GM12874 (cell line): ENCODE measurements at regions not wholly inside any gene's neighbourhood (a gene's known extent, or its start where the extent isn't known, plus 50 kb on each side); places are given as distances from the start of the nearest gene placed in this dataset.
A peak's percentile ranks its signal among the peaks of the same experiment; 100 is the strongest.

Experiments used
- TF ChIP-seq, protein P1 (sequence below): IDR thresholded peaks from 2 replicates; pipeline ENCODE4 v1.5.1; 2011; ENCODE audit warnings: low read depth, mild to moderate bottlenecking, control low read depth, low read length, moderate library complexity; ENCODE audit not compliant: insufficient read depth

DNA sequence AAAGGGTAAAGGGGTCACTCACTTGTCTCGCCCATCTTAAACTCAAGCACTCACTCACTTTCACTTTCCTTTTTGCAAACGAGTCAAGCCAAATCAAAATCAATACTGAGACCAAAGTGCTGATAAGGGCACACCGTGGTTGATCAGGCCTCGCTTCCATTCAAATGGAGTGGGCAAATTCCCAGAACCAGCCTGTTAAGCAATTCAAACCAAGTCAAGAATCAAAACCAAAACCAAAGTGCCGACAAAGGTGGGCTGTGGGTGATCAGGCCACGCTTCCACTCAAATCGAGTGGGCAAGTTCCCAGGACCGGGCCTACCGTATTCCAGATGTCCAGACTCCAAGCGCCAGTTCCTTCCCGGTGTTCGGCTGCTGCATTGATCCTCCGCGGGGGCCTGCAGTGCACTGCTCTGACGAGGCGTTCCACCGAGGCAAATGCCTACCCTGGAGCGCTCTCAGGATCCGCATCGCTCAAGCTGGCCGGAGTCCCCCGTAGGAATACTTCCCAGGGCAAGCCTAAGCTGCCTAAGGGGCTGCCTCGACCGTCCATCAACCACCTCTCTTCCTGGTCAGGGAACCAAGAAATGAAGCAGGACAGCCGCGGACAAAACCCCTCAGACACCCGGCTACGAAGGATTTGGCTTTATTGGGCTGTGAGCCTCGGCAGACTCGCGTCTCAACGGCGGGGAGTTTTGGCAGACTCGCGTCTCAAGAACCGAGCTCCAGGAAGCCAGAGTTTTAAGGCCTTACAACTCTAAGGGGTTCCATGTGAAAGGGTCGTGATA lies 89.9 kb upstream of the SLC1A4 start:
- TF ChIP-seq, protein P1, sequence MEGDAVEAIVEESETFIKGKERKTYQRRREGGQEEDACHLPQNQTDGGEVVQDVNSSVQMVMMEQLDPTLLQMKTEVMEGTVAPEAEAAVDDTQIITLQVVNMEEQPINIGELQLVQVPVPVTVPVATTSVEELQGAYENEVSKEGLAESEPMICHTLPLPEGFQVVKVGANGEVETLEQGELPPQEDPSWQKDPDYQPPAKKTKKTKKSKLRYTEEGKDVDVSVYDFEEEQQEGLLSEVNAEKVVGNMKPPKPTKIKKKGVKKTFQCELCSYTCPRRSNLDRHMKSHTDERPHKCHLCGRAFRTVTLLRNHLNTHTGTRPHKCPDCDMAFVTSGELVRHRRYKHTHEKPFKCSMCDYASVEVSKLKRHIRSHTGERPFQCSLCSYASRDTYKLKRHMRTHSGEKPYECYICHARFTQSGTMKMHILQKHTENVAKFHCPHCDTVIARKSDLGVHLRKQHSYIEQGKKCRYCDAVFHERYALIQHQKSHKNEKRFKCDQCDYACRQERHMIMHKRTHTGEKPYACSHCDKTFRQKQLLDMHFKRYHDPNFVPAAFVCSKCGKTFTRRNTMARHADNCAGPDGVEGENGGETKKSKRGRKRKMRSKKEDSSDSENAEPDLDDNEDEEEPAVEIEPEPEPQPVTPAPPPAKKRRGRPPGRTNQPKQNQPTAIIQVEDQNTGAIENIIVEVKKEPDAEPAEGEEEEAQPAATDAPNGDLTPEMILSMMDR = no peak

DNA sequence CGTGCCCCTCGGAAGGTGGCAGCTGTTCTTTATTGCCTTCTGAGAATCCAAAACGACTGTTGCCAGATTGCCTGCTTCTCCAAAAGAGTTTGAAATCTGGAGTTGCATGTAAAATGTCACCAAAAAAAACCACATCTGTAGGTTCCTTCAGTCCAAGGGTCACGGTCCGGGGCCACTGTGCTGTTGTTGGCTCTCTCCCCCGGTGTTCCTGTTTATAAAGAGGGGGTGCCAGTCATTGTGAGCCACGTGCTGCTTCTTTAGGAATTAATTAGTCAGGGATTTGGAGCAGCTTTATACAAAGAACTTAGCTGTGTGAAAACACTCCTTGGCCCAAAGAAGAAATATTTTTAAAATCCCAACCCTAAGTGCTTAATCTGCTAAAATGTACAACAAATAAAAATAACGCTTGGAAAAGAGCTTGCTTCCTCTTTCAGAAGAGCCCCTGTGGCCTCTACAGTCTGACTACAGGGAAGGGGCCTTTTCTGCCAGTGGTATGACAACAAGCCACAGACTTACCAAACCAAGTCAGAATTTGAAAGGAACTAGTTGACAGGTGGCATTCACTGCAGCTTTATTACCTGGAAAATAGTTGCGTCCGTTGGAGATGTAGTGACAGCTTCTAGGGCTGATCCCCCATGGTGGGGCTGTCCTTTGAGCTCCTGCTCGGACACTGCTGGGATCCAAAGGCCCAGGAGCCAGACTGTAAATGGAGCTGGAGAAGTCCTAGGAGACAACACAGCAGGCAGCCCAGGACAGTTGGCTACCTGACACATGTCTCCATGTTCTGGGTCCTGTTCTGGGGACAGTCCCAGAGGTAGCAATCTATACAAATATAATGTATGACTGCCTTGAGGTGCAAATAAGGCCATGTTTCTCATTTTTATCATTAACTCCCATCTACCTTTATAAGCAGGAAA lies 84.5 kb upstream of the SLC1A4 start:
- TF ChIP-seq, protein P1 = no peak

DNA sequence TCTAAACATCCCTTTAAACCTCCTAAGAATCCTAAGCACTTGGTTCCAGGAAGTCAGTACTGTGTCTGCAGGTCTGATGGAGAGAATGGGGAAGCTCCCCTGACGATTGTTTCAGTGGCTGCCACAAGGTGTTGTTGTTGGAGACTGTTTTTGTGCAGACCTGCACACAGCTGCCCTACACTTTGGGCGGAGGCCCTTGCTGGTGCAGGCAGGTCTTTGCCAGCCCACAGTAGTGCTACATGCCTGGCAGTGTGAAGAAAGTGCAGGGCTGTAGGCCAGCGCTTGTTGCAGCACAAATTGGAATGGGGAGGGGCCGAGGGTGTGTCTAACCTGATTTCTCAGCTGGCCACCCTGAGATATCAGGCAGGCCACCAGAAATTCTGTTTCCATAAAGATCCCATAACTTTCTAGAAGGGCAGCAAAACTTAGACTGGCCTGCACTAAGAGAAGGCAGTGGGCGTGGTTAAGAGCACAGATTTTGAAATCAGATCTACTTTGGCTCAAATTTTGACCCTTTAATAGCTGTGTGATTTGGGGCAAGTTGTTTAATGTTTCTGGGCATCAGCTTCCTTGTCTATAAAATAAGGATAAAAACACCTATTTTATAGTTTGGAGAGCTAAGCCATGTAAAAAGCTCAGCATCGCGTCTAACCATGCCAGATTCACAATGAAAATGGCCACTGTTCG lies 83.7 kb upstream of the SLC1A4 start:
- TF ChIP-seq, protein P1 = peak; percentile 10; the same call in 1 of the 2 replicates

DNA sequence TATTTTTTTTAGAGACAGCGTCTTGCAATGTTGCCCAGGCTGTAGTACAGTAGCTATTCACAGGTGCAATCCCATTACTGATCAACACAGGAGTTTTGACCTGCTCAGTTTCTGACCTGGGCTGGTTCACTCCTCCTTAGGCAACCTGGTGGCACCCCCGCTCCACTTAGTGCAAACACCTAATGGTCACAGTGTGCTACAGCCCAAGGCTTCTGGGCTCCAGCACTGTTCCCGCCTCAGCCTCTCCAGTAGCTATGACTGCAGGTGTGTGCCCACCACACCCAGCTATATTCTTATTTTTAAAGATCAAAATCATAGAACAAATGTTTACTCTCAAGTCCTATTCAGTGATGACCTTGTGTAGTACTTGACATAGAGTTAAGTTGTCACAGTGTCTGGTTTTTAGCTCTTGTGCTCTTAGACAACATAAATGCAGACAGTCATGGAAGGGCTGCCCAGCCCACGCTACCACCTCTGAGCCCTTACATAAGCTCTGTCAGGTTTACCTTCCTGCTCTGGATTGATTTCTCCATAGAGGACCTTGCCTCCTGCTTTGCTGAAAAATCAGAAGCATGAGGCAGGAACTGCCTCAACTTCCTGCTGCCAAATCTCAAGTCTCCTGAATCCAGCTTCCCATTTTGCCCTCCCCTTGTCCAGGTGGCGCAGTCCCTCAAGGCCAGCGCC lies 82.2 kb upstream of the SLC1A4 start:
- TF ChIP-seq, protein P1 = no peak

DNA sequence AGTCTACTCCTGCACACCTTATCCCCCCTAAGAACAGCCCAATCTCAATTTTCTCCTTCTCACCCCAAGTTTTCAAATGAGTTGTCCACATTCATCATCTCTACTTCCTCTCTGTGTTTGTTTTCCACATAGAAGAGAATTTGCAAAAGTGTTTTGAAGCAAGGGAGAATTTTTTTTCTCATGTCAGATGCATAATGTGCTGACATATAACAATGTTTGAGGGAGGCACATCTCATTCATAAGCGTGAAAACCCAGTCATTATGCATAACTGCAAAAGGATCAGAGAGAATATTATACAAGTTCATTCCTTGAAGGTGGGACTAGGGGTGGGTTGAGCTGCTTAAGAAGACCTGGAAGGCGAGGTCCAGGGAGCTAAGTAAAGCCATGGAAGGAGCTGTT lies 80.8 kb upstream of the SLC1A4 start:
- TF ChIP-seq, protein P1 = no peak

DNA sequence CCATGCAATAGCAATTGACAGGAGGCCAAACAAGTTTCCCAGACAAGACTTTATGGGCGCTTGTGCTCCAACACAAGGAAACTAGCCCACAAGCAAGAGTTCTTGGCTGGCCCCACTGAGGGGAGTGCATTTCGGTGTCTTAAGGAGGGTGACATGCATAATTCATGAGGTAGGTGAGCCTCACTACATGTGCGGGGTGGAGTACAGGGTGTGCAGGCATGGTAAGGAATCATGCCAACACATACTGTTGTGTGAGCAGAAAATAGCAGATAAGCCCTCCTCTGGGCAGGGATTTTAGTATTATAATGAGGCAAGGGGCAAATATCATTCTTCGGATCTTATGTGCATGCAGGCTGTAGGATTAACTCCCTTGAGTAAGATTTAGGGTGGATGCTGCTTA lies 78.7 kb upstream of the SLC1A4 start:
- TF ChIP-seq, protein P1 = no peak

DNA sequence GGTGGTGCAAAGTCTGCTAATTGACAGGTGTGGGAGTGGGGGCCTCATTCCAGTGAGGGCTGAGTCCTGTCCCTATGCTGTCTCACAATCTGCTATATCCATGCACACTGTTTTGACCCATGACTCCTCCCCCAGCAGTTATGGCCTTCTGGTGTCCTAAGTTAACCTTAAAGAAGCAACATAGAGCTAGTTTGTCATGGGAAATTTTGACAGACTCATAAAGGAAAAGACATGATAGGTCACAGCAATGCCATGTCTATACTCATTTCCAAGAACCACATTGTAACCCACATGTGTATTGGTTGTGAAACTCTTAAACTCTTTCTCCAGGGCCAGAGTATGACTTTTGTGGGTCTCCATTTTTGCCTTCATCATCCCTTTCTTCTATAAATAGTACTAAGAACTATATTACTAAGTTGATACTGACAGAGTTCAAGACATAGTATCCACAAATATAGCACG lies 78.2 kb upstream of the SLC1A4 start:
- TF ChIP-seq, protein P1 = no peak
